Endothelial cell (in vitro differentiated cells): ENCODE measurements at regions not wholly inside any gene's neighbourhood (a gene's known extent, or its start where the extent isn't known, plus 50 kb on each side); places are given as distances from the start of the nearest gene placed in this dataset.
"Not testable (repeated sequence)": the region's sequence is repeated elsewhere in the genome, so short reads cannot be mapped to it uniquely, and the experiment has no call there.

Experiments
- DNase-seq: peaks from one replicate; pipeline ENCODE4 v3.0.0; 2021; ENCODE audit warnings: low spot score
- H3K27ac Mint-ChIP-seq: one replicate; pipeline ENCODE4 v1.8.0; 2021; ENCODE audit warnings: mixed read lengths, inconsistent platforms; ENCODE audit not compliant: unreplicated experiment
- H3K27me3 Mint-ChIP-seq: one replicate; pipeline ENCODE4 v1.8.0; 2021; ENCODE audit warnings: mild to moderate bottlenecking, moderate library complexity, mixed read lengths, inconsistent platforms; ENCODE audit not compliant: unreplicated experiment
- H3K36me3 Mint-ChIP-seq: one replicate; pipeline ENCODE4 v1.8.0; 2021; ENCODE audit warnings: mild to moderate bottlenecking, low read depth, mixed read lengths, inconsistent platforms; ENCODE audit not compliant: unreplicated experiment
- H3K4me1 Mint-ChIP-seq: one replicate; pipeline ENCODE4 v1.8.0; 2021; ENCODE audit warnings: mild to moderate bottlenecking, mixed read lengths, inconsistent platforms; ENCODE audit not compliant: unreplicated experiment
- H3K4me3 Mint-ChIP-seq: one replicate; pipeline ENCODE4 v1.8.0; 2021; ENCODE audit warnings: mild to moderate bottlenecking, mixed read lengths, inconsistent platforms; ENCODE audit not compliant: unreplicated experiment
- H3K9me3 Mint-ChIP-seq: one replicate; pipeline ENCODE4 v1.8.0; 2021; ENCODE audit warnings: mixed read lengths, inconsistent platforms; ENCODE audit not compliant: unreplicated experiment
- CTCF ChIP-seq: fragments of 200-600 bp; sonication (generic); IDR thresholded peaks from one replicate; pipeline ENCODE4 v1.5.0; 2021; ENCODE audit warnings: antibody characterized with exemption; ENCODE audit not compliant: unreplicated experiment

GRCh38 chr12:46659032-46659650 lies 166.7 kb downstream of the SLC38A4 start:
- Mint-ChIP-seq H3K27ac (no peak overlapping the region), H3K4me3 (no peak overlapping the region), H3K9me3 (no peaks in the 10 kb centered on the region), H3K36me3 (no peaks in the 10 kb centered on the region), H3K4me1 (peaks cover 19% of the 10 kb centered on the region), H3K27me3 (no peaks in the 10 kb centered on the region)
- TF ChIP-seq CTCF: no peak
- no peak for DNase-seq

GRCh38 chr12:46657453-46658411 lies 168.1 kb downstream of the SLC38A4 start:
- DNase-seq: no peak
- Mint-ChIP-seq H3K36me3 (no peaks in the 10 kb centered on the region), H3K27ac (no peak overlapping the region), H3K27me3 (no peaks in the 10 kb centered on the region), H3K4me1 (peaks cover 19% of the 10 kb centered on the region), H3K4me3 (no peak overlapping the region), H3K9me3 (no peaks in the 10 kb centered on the region)
- TF ChIP-seq CTCF: no peak

GRCh38 chr12:46655984-46656383 lies 169.8 kb downstream of the SLC38A4 start:
- not testable (repeated sequence) for H3K27ac Mint-ChIP-seq, H3K36me3 Mint-ChIP-seq, H3K4me3 Mint-ChIP-seq, H3K27me3 Mint-ChIP-seq, H3K9me3 Mint-ChIP-seq, DNase-seq
- H3K4me1 Mint-ChIP-seq: peaks cover 17% of the 10 kb centered on the region

- Mint-ChIP-seq H3K4me1 (no peaks in the 10 kb centered on the region), H3K36me3 (peaks cover 3% of the 10 kb centered on the region), H3K27ac (no peak overlapping the region), H3K27me3 (no peaks in the 10 kb centered on the region), H3K4me3 (no peak overlapping the region), H3K9me3 (no peaks in the 10 kb centered on the region)
- DNase-seq: no peak
- TF ChIP-seq CTCF: no peak
Measured at GRCh38 chr12:46653311-46653710, 172.5 kb downstream of the SLC38A4 start.

GRCh38 chr12:46652692-46653091 lies 173.1 kb downstream of the SLC38A4 start:
- Mint-ChIP-seq H3K4me1 (no peaks in the 10 kb centered on the region), H3K9me3 (no peaks in the 10 kb centered on the region), H3K36me3 (peaks cover 3% of the 10 kb centered on the region), H3K27me3 (no peaks in the 10 kb centered on the region), H3K27ac (no peak overlapping the region), H3K4me3 (no peak overlapping the region)
- DNase-seq: no peak
- TF ChIP-seq CTCF: no peak
